HK-2 (cell line): ENCODE measurements at regions not wholly inside any gene's neighbourhood (a gene's known extent, or its start where the extent isn't known, plus 50 kb on each side); places are given as distances from the start of the nearest gene placed in this dataset.

Experiments
- DNase-seq: peaks from one replicate; pipeline ENCODE4 v3.0.0-alpha.2; 2018; ENCODE audit not compliant: unreplicated experiment

GRCh38 chr5:86029308-86029707 lies 588.4 kb upstream of the COX7C start:
- no peak for DNase-seq

GRCh38 chr5:86030753-86031152 lies 587.0 kb upstream of the COX7C start:
- DNase-seq: no peak

GRCh38 chr5:86038566-86038965 lies 579.2 kb upstream of the COX7C start:
- no peak for DNase-seq

GRCh38 chr5:86039351-86039750 lies 578.4 kb upstream of the COX7C start:
- DNase-seq: no peak

- DNase-seq: no peak
Observed at GRCh38 chr5:86070719-86071118, 547.0 kb upstream of the COX7C start.

GRCh38 chr5:86074297-86074696 lies 543.4 kb upstream of the COX7C start:
- DNase-seq: no peak

GRCh38 chr5:86075139-86075538 lies 542.6 kb upstream of the COX7C start:
- no peak for DNase-seq

GRCh38 chr5:86095092-86095491 lies 522.6 kb upstream of the COX7C start:
- no peak for DNase-seq

GRCh38 chr5:86101966-86102365 lies 515.8 kb upstream of the COX7C start:
- DNase-seq: no peak

- DNase-seq: no peak
Observed at GRCh38 chr5:86108825-86109224, 508.9 kb upstream of the COX7C start.

GRCh38 chr5:86112249-86112648 lies 505.5 kb upstream of the COX7C start:
- no peak for DNase-seq

GRCh38 chr5:86115164-86115563 lies 502.6 kb upstream of the COX7C start:
- DNase-seq: no peak

- DNase-seq: no peak
Observed at GRCh38 chr5:86118542-86118941, 499.2 kb upstream of the COX7C start.

GRCh38 chr5:86124333-86124732 lies 493.4 kb upstream of the COX7C start:
- DNase-seq: no peak

GRCh38 chr5:86125731-86126601 lies 491.8 kb upstream of the COX7C start:
- DNase-seq: no peak

- no peak for DNase-seq
Observed at GRCh38 chr5:86127696-86128095, 490.0 kb upstream of the COX7C start.

GRCh38 chr5:86129009-86129408 lies 488.7 kb upstream of the COX7C start:
- DNase-seq: no peak

GRCh38 chr5:86137297-86137696 lies 480.4 kb upstream of the COX7C start:
- no peak for DNase-seq

GRCh38 chr5:86143837-86144236 lies 473.9 kb upstream of the COX7C start:
- DNase-seq: no peak

- DNase-seq: no peak
Observed at GRCh38 chr5:86152988-86153560, 464.7 kb upstream of the COX7C start.

- DNase-seq: no peak
Observed at GRCh38 chr5:86155796-86156195, 461.9 kb upstream of the COX7C start.

- DNase-seq: no peak
Observed at GRCh38 chr5:86170194-86170593, 447.5 kb upstream of the COX7C start.

- no peak for DNase-seq
Observed at GRCh38 chr5:86175224-86175623, 442.5 kb upstream of the COX7C start.

GRCh38 chr5:86199287-86199686 lies 418.5 kb upstream of the COX7C start:
- no peak for DNase-seq
